Tibial nerve (tissue), 3 donors: ENCODE measurements at regions not wholly inside any gene's neighbourhood (a gene's known extent, or its start where the extent isn't known, plus 50 kb on each side); places are given as distances from the start of the nearest gene placed in this dataset.

Source experiments
- CTCF ChIP-seq, 5 experiments: fragments of 200-600 bp in 3 of 5; fragments of 450-650 bp in 2 of 5; sonication (generic) in 3 of 5; IDR thresholded peaks; one replicate each; pipeline ENCODE4 v1.5.1; 2016 to 2019; ENCODE audit warnings: antibody characterized with exemption in 5 of 5, mild to moderate bottlenecking in 3 of 5, moderate library complexity in 2 of 5
- POLR2A ChIP-seq, 2 donors: fragments of 450-650 bp; IDR thresholded peaks; one replicate each; pipeline ENCODE4 v1.6.1; 2017; ENCODE audit warnings: antibody characterized with exemption in 2 of 2, mild to moderate bottlenecking in 2 of 2, moderate library complexity in 2 of 2

DNA sequence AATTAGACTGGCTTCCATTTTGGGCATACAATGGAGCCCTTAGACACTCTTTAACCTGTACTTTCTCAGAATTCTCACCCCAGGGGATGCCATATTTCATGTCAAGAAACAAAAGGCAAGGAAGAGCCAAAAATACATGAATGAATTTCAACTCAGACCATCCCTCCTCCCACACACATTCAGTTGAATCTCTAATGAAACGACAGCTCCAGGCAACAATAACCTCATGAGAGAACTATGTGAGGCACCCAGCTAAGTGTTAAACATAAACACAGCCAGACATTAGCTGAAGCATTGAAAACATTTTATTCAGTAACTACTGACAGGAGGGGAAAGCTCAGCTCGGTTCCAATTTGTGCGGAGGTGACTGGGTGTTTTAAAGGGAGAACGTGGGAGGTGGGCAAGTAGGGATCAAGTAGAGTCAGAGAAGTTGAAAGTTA is 1359.1 kb upstream of the CDH9 start:
- TF ChIP-seq POLR2A (IDR thresholded peaks at IDR 0.05) (no peak), CTCF (IDR thresholded peaks at IDR 0.05) (no peak)
